ENCODE measurements at regions not wholly inside any gene's neighbourhood (a gene's known extent, or its start where the extent isn't known, plus 50 kb on each side); places are given as distances from the start of the nearest gene placed in this dataset.

DNA sequence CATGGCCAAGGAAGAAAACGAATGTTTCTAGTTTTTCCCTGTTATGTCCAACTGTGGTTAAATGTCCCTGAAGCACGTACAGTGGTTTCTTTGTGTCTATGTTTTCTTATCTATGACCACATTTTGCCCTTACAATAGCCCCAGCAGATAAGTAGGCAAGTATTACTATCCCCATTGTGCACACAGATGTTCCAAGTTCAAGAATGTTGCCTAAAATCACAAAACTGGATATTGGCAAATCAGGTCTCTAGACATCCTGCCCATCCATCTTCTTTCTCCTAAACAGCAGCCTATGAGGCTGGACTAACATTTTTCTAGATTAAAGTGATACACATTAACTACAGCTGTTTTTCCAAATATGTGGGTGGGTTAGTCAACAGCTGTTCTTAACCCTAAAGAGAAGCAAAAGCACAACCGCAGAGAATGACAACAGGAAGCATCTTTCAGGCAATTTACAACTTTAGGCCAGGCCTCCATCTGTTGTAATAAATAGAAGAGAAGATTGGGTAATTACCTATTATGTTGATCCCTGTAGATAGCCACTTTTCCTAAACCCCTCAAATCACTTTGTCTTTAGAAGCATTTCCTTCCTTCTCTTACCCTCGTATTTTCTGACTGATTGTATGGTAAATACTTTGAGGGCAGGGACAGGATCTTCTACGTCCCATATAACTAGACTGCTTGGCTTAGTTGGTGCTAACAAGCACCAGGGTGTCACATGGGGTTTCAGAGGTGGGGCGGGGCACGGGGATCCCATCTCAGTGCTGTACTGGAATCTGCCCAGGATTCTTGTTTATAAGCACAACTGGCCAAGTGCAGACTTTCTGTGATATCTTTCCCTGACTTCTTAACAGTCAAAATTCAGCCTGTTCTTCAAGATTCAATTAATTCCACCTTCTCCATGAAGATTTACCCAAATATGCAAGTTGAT, 132.1 kb upstream of the SETBP1 start:
- TF ChIP-seq CTCF (conservative IDR thresholded peaks at IDR 0.05; ENCODE audit: low read depth, low read length) = no peak
- TF ChIP-seq EZH2 (IDR thresholded peaks at IDR 0.05; ENCODE audit: borderline replicate concordance, low read depth, low read length, poor library complexity, severe bottlenecking) = no peak

Measured in A673 (cell line).